Ovary (tissue), 7 donors: ENCODE measurements at regions not wholly inside any gene's neighbourhood (a gene's known extent, or its start where the extent isn't known, plus 50 kb on each side); places are given as distances from the start of the nearest gene placed in this dataset.

Experiments used
- DNase-seq, 5 donors: peaks; one replicate each; pipeline ENCODE4 v3.0.0-alpha.2; 2019 to 2020
- H3K27ac ChIP-seq, 2 donors: fragments of 200-600 bp; one replicate each; pipeline versions ENCODE4 v1.5.1 to v1.8.0; 2019 to 2022
- H3K27me3 ChIP-seq: fragments of 200-600 bp; one replicate; pipeline ENCODE4 v1.8.0; 2022
- H3K36me3 ChIP-seq: fragments of 200-600 bp; sonication (generic); one replicate; pipeline ENCODE4 v1.5.1; 2019
- H3K4me1 ChIP-seq: one replicate; pipeline ENCODE4 v1.8.1; 2013; ENCODE audit warnings: mild to moderate bottlenecking, moderate library complexity; ENCODE audit not compliant: insufficient read depth
- H3K4me3 ChIP-seq: fragments of 200-600 bp; sonication (generic); one replicate; pipeline ENCODE4 v1.5.1; 2017
- H3K9me3 ChIP-seq, 2 donors: fragments of 200-600 bp in 1 of 2; sonication (generic) in 1 of 2; one replicate each; pipeline versions ENCODE4 v1.5.1 to v1.8.1; 2013 to 2019; ENCODE audit warnings: mild to moderate bottlenecking in 1 of 2, moderate library complexity in 1 of 2
- EP300 ChIP-seq: sonication (generic); formaldehyde crosslinking; IDR thresholded peaks from one replicate; pipeline ENCODE4 v1.6.1; 2017; ENCODE audit warnings: antibody characterized with exemption
- POLR2A ChIP-seq: fragments of 450-650 bp; IDR thresholded peaks from one replicate; pipeline ENCODE4 v1.6.1; 2017; ENCODE audit warnings: antibody characterized with exemption, mild to moderate bottlenecking, moderate library complexity
- WGBS, 3 donors: extraction: QIAGEN DNeasy Blood & Tissue Kit in 1 of 3; methylation state at CpG; one replicate each; pipeline versions ENCODE4 v1.1.5 to v1.1.7; 2013 to 2017; 5-methylcytosine and 5-hydroxymethylcytosine counted together
- intact Hi-C, 4 donors: fragments of 100-400 bp; cut with DNase I; formaldehyde crosslinking; loops; one replicate each; pipeline versions ENCODE4 v1.11.0 to v1.15.1; 2022 to 2023
- TF ChIP-seq, protein P1 (sequence below), 3 donors: fragments of 450-650 bp in 2 of 3; fragments of 200-600 bp in 1 of 3; IDR thresholded peaks; one replicate each; pipeline versions ENCODE4 v1.5.1 to v1.8.0; 2016 to 2022; ENCODE audit warnings: antibody characterized with exemption in 3 of 3, mild to moderate bottlenecking in 1 of 3
- donor health status: DM: no; HTN: no; CAD: no; lungs with moderate emphysema.
- donor health status: DM: no; HTN: no; CAD: no.
- donor health status: Bipolar disorder and iron deficiency.
- donor health status: DM: no; HTN: no; CAD: no.
- donor health status: DM: yes; HTN: yes; CAD: no.

DNA sequence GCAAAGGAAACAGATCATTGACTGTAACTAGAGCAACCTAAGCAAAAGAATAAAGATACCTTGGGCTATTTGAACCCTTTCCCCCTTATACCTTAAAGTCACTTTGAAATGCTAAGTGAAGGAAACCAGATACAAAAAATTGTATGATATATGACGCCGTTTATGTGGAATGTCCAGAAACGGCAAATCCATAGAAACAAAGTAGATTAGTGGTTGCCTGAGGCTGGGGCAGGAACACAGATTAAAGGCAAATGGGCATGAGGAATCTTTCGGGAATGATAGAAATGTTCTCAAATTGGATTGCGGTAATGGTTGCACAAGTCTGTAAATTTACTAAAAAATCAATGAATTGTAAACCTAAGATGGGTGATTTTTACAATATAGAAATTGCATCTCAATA, 160.1 kb upstream of the CCDC54 start:
- Histone ChIP-seq H3K9me3 (no peaks in the 10 kb centered on the region), H3K27me3 (no peaks in the 10 kb centered on the region), H3K27ac (no peak overlapping the region), H3K36me3 (no peaks in the 10 kb centered on the region), H3K4me3 (no peak overlapping the region), H3K4me1 (peaks cover 9% of the 10 kb centered on the region)
- 74 to 86% (median 83%) methylated on average over 5 of the region's 5 CpGs for WGBS, 3 donors
- intact Hi-C loops: no loop called here
- no peak for TF ChIP-seq POLR2A
- TF ChIP-seq EP300: no peak
- TF ChIP-seq, protein P1, sequence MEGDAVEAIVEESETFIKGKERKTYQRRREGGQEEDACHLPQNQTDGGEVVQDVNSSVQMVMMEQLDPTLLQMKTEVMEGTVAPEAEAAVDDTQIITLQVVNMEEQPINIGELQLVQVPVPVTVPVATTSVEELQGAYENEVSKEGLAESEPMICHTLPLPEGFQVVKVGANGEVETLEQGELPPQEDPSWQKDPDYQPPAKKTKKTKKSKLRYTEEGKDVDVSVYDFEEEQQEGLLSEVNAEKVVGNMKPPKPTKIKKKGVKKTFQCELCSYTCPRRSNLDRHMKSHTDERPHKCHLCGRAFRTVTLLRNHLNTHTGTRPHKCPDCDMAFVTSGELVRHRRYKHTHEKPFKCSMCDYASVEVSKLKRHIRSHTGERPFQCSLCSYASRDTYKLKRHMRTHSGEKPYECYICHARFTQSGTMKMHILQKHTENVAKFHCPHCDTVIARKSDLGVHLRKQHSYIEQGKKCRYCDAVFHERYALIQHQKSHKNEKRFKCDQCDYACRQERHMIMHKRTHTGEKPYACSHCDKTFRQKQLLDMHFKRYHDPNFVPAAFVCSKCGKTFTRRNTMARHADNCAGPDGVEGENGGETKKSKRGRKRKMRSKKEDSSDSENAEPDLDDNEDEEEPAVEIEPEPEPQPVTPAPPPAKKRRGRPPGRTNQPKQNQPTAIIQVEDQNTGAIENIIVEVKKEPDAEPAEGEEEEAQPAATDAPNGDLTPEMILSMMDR (IDR thresholded peaks at IDR 0.05): no peak
- DNase-seq: no peak

GRCh38 chr3:107218864-107219269, 158.4 kb upstream of the CCDC54 start:
- no peak for DNase-seq
- intact Hi-C loops: no loop called here
- no peaks in the 10 kb centered on the region for H3K9me3 ChIP-seq
- H3K36me3 ChIP-seq: no peaks in the 10 kb centered on the region
- no peak overlapping the region for H3K4me3 ChIP-seq
- WGBS, 3 donors: 80 to 84% (median 82%) methylated on average over 5 of the region's 5 CpGs
- no peak overlapping the region for H3K27ac ChIP-seq
- no peaks in the 10 kb centered on the region for H3K27me3 ChIP-seq
- TF ChIP-seq, protein P1 (IDR thresholded peaks at IDR 0.05): no peak
- TF ChIP-seq POLR2A: no peak
- no peak for TF ChIP-seq EP300
- peaks cover 3% of the 10 kb centered on the region for H3K4me1 ChIP-seq

DNA sequence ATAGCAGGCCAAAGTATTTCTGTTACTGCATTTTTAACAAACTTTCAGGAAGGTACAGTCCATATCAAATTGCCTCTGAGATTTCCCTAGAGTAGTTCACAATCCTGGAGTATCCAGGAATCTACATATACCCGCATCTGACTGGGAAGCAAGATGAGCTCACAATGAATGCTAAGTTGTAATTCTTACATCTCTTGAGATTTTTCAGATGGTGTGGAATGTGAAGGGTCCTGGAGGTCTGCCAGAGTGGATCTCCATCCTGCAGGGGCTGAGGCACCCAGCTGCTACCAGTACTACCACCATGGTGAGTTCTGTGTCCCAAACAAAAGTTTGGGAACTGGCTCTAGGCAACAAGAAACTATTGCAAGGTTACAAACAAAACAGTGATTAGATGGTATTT, 156.7 kb upstream of the CCDC54 start:
- no peak for DNase-seq
- no peak for TF ChIP-seq POLR2A
- TF ChIP-seq EP300: no peak
- TF ChIP-seq, protein P1 (IDR thresholded peaks at IDR 0.05): no peak
- WGBS, 3 donors: 92 to 99% (median 96%) methylated on average over 1 of the region's 1 CpG
- Histone ChIP-seq H3K4me3 (no peak overlapping the region), H3K36me3 (no peaks in the 10 kb centered on the region), H3K27ac (no peak overlapping the region), H3K27me3 (no peaks in the 10 kb centered on the region), H3K9me3 (no peaks in the 10 kb centered on the region), H3K4me1 (peaks cover 3% of the 10 kb centered on the region)
- intact Hi-C loops: no loop called here

GRCh38 chr3:107221856-107222255, 155.4 kb upstream of the CCDC54 start:
- intact Hi-C loops: no loop called here
- Histone ChIP-seq H3K9me3 (no peaks in the 10 kb centered on the region), H3K27me3 (no peaks in the 10 kb centered on the region), H3K4me3 (no peak overlapping the region), H3K27ac (no peak overlapping the region), H3K36me3 (no peaks in the 10 kb centered on the region), H3K4me1 (peaks cover 2% of the 10 kb centered on the region)
- DNase-seq: no peak
- TF ChIP-seq POLR2A (no peak), EP300 (no peak)
- TF ChIP-seq, protein P1 (IDR thresholded peaks at IDR 0.05): no peak
- 93 to 95% (median 95%) methylated on average over 2 of the region's 2 CpGs for WGBS, 3 donors

GRCh38 chr3:107222907-107223306, 154.3 kb upstream of the CCDC54 start:
- DNase-seq: no peak
- no peak for TF ChIP-seq EP300
- H3K4me1 ChIP-seq: peaks cover 2% of the 10 kb centered on the region
- intact Hi-C loops: no loop called here
- no peaks in the 10 kb centered on the region for H3K27me3 ChIP-seq
- no peaks in the 10 kb centered on the region for H3K9me3 ChIP-seq
- WGBS, 3 donors: 59 to 67% (median 60%) methylated on average over 4 of the region's 4 CpGs
- no peak overlapping the region for H3K4me3 ChIP-seq
- H3K27ac ChIP-seq: no peak overlapping the region
- H3K36me3 ChIP-seq: no peaks in the 10 kb centered on the region
